CD14-positive monocyte (primary cell): ENCODE measurements at regions not wholly inside any gene's neighbourhood (a gene's known extent, or its start where the extent isn't known, plus 50 kb on each side); places are given as distances from the start of the nearest gene placed in this dataset.

Source experiments
- DNase-seq, 3 donors: peaks; one replicate each; pipeline ENCODE4 v3.0.0-alpha.2; 2011 to 2022
- H2AFZ ChIP-seq: 2 replicates; pipeline ENCODE4 v1.6.0; 2012; ENCODE audit warnings: mild to moderate bottlenecking, low read depth, low read length, inconsistent platforms; ENCODE audit not compliant: insufficient read depth, poor library complexity, severe bottlenecking
- H3K27ac ChIP-seq, 2 donors: 1 replicate in 1 of 2; 2 replicates in 1 of 2; pipeline ENCODE4 v1.5.1; 2012 to 2013; ENCODE audit warnings: low read length in 2 of 2, control low read depth in 1 of 2, inconsistent platforms in 1 of 2, low read depth in 1 of 2, mild to moderate bottlenecking in 1 of 2
- H3K27me3 ChIP-seq, 2 donors: one replicate each; pipeline versions ENCODE4 v1.6.0 to v1.6.1; 2011 to 2013; ENCODE audit warnings: low read length in 2 of 2; ENCODE audit not compliant: control insufficient read depth in 2 of 2, insufficient read depth in 2 of 2
- H3K36me3 ChIP-seq, 2 donors: replicated peaks in 1 of 2; 1 replicate in 1 of 2; 2 replicates in 1 of 2; pipeline versions ENCODE4 v1.5.1 to v1.6.1; 2012 to 2013; ENCODE audit warnings: low read length in 2 of 2, control low read depth in 1 of 2, inconsistent platforms in 1 of 2, mild to moderate bottlenecking in 1 of 2; ENCODE audit not compliant: insufficient read depth in 2 of 2, control insufficient read depth in 1 of 2
- H3K4me1 ChIP-seq, 2 donors: 1 replicate in 1 of 2; 2 replicates in 1 of 2; pipeline versions ENCODE4 v1.5.1 to v1.6.1; 2012 to 2013; ENCODE audit warnings: low read length in 2 of 2, control low read depth in 1 of 2, inconsistent platforms in 1 of 2, mild to moderate bottlenecking in 1 of 2, moderate library complexity in 1 of 2; ENCODE audit not compliant: insufficient read depth in 2 of 2, control insufficient read depth in 1 of 2
- H3K4me2 ChIP-seq: replicated peaks from 2 replicates; pipeline ENCODE3; 2012; ENCODE audit warnings: low read length, moderate library complexity, mild to moderate bottlenecking; ENCODE audit not compliant: poor library complexity, severe bottlenecking; ENCODE audit errors: extremely low read depth
- H3K4me3 ChIP-seq, 3 experiments: fragments of 200-600 bp in 1 of 3; sonication (generic) in 1 of 3; replicated peaks in 1 of 3; 1 replicate in 2 of 3; 2 replicates in 1 of 3; pipeline ENCODE4 v1.5.1; 2011 to 2013; ENCODE audit warnings: low read length in 3 of 3, mild to moderate bottlenecking in 3 of 3, control low read depth in 2 of 3, low read depth in 2 of 3, inconsistent platforms in 1 of 3, moderate library complexity in 1 of 3
- H3K79me2 ChIP-seq: 2 replicates; pipeline ENCODE4 v1.6.0; 2012; ENCODE audit warnings: mild to moderate bottlenecking, control low read depth, inconsistent platforms, low read length, moderate library complexity; ENCODE audit not compliant: insufficient read depth
- H3K9ac ChIP-seq: 2 replicates; pipeline ENCODE4 v1.6.0; 2017; ENCODE audit warnings: low read length, mild to moderate bottlenecking; ENCODE audit not compliant: insufficient read depth, poor library complexity, severe bottlenecking
- H3K9me3 ChIP-seq, 2 donors: replicated peaks in 1 of 2; 1 replicate in 1 of 2; 2 replicates in 1 of 2; pipeline versions ENCODE4 v1.5.1 to v1.6.1; 2012 to 2013; ENCODE audit warnings: low read length in 2 of 2, control low read depth in 1 of 2; ENCODE audit not compliant: control insufficient read depth in 1 of 2, insufficient read depth in 1 of 2
- H4K20me1 ChIP-seq: 2 replicates; pipeline ENCODE4 v1.6.0; 2012; ENCODE audit warnings: mild to moderate bottlenecking, low read length, control low read depth, moderate library complexity; ENCODE audit not compliant: insufficient read depth
- H3K27ac Mint-ChIP-seq, 7 donors: one replicate each; pipeline ENCODE4 v1.8.0; 2020; ENCODE audit warnings: mild to moderate bottlenecking in 7 of 7, mixed read lengths in 7 of 7, moderate library complexity in 6 of 7, inconsistent platforms in 2 of 7
- H3K27me3 Mint-ChIP-seq, 3 donors: one replicate each; pipeline ENCODE4 v1.8.0; 2021 to 2022; ENCODE audit warnings: low read depth in 3 of 3, mild to moderate bottlenecking in 3 of 3, mixed read lengths in 3 of 3, moderate library complexity in 3 of 3, inconsistent platforms in 1 of 3
- H3K36me3 Mint-ChIP-seq, 2 donors: one replicate each; pipeline ENCODE4 v1.8.0; 2020; ENCODE audit warnings: mixed read lengths in 2 of 2, inconsistent platforms in 1 of 2, mild to moderate bottlenecking in 1 of 2
- H3K4me1 Mint-ChIP-seq: one replicate; pipeline ENCODE4 v1.8.0; 2020; ENCODE audit warnings: mild to moderate bottlenecking, mixed read lengths
- H3K4me3 Mint-ChIP-seq, 2 donors: one replicate each; pipeline ENCODE4 v1.8.0; 2020; ENCODE audit warnings: mild to moderate bottlenecking in 2 of 2, mixed read lengths in 2 of 2, moderate library complexity in 1 of 2
- H3K9me3 Mint-ChIP-seq, 7 donors: one replicate each; pipeline ENCODE4 v1.8.0; 2020 to 2022; ENCODE audit warnings: mixed read lengths in 7 of 7, mild to moderate bottlenecking in 6 of 7, moderate library complexity in 6 of 7, inconsistent platforms in 2 of 7
- WGBS: methylation state at CpG from one replicate; pipeline ENCODE4 v1.1.5; 2013; ENCODE audit warnings: missing lambda C conversion rate; ENCODE audit not compliant: insufficient coverage; 5-methylcytosine and 5-hydroxymethylcytosine counted together
- intact Hi-C, 2 donors: fragments of 100-400 bp; cut with micrococcal nuclease; formaldehyde crosslinking; loops; one replicate each; pipeline versions ENCODE4 v1.15.0 to v1.15.1; 2023
- TF ChIP-seq, protein P1 (sequence below): fragments of 200-600 bp; IDR thresholded peaks from one replicate; pipeline ENCODE4 v1.8.0; 2022; ENCODE audit warnings: antibody characterized with exemption, mild to moderate bottlenecking

DNA sequence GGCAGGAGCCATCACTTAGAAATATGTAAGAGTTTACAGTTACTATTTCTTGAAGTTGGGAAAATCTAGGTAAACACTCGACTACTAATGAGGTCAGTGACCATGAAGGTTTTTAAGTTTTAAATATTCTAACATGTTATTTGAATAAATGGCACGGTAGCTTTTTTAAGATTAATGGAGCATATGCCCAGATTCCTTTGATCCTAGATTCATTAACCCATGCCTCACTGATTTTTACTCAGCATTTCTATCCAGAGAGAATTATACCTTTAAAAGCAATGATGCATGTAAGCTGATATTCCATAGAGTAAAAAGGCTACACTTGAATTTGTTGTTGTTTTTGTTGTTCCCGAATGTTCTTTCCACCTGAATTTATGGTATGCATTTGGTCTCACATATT is 541.4 kb downstream of the DACH1 start:
- intact Hi-C loops, result no loop called here
- no peak overlapping the region for H3K4me2 ChIP-seq
- no peaks in the 10 kb centered on the region for H3K36me3 Mint-ChIP-seq

GRCh38 chr13:71323266-71323665 is 543.7 kb downstream of the DACH1 start:
- 100% methylated on average over 1 of the region's 5 CpGs for WGBS
- H3K9me3 Mint-ChIP-seq, result peaks cover 0 to 10% (median 2%) of the 10 kb centered on the region in 7 donors
- no peaks in the 10 kb centered on the region for H3K9me3 ChIP-seq
- no peak for DNase-seq
- no peak overlapping the region for H3K27ac Mint-ChIP-seq
- intact Hi-C loops, result no loop called here
- no peaks in the 10 kb centered on the region for H3K36me3 Mint-ChIP-seq
- TF ChIP-seq, protein P1, sequence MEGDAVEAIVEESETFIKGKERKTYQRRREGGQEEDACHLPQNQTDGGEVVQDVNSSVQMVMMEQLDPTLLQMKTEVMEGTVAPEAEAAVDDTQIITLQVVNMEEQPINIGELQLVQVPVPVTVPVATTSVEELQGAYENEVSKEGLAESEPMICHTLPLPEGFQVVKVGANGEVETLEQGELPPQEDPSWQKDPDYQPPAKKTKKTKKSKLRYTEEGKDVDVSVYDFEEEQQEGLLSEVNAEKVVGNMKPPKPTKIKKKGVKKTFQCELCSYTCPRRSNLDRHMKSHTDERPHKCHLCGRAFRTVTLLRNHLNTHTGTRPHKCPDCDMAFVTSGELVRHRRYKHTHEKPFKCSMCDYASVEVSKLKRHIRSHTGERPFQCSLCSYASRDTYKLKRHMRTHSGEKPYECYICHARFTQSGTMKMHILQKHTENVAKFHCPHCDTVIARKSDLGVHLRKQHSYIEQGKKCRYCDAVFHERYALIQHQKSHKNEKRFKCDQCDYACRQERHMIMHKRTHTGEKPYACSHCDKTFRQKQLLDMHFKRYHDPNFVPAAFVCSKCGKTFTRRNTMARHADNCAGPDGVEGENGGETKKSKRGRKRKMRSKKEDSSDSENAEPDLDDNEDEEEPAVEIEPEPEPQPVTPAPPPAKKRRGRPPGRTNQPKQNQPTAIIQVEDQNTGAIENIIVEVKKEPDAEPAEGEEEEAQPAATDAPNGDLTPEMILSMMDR, result no peak
- H3K4me3 ChIP-seq, result no peak overlapping the region
- no peak overlapping the region for H2AFZ ChIP-seq
- H3K27me3 ChIP-seq, result no peaks in the 10 kb centered on the region
- no peak overlapping the region for H3K9ac ChIP-seq
- no peaks in the 10 kb centered on the region for H3K4me1 ChIP-seq
- no peaks in the 10 kb centered on the region for H3K79me2 ChIP-seq
- H3K4me2 ChIP-seq, result no peak overlapping the region
- H3K27me3 Mint-ChIP-seq, result peaks cover 0 to 5% (median 0%) of the 10 kb centered on the region in 3 donors
- no peak overlapping the region for H3K27ac ChIP-seq
- H4K20me1 ChIP-seq, result no peaks in the 10 kb centered on the region
- H3K4me3 Mint-ChIP-seq, result no peak overlapping the region
- H3K4me1 Mint-ChIP-seq, result no peaks in the 10 kb centered on the region
- H3K36me3 ChIP-seq, result no peaks in the 10 kb centered on the region

More for the DNA sequence above, 541.4 kb downstream of the DACH1 start:
- Histone ChIP-seq H3K27ac (no peak overlapping the region), H3K79me2 (no peaks in the 10 kb centered on the region), H3K4me1 (no peaks in the 10 kb centered on the region), H3K27me3 (no peaks in the 10 kb centered on the region), H4K20me1 (no peaks in the 10 kb centered on the region), H2AFZ (no peak overlapping the region), H3K9me3 (no peaks in the 10 kb centered on the region), H3K4me3 (no peak overlapping the region), H3K9ac (no peak overlapping the region), H3K36me3 (no peaks in the 10 kb centered on the region)
- no CpG with 5 or more reads among the region's 3 CpGs for WGBS
- TF ChIP-seq, protein P1, result no peak
- H3K27ac Mint-ChIP-seq, result no peak overlapping the region
- DNase-seq, result no peak
- peaks cover 0 to 3% (median 0%) of the 10 kb centered on the region in 3 donors for H3K27me3 Mint-ChIP-seq
- H3K4me1 Mint-ChIP-seq, result no peaks in the 10 kb centered on the region
- H3K4me3 Mint-ChIP-seq, result no peak overlapping the region
- peaks cover 0 to 6% (median 2%) of the 10 kb centered on the region in 7 donors for H3K9me3 Mint-ChIP-seq
